ENCODE measurements at regions not wholly inside any gene's neighbourhood (a gene's known extent, or its start where the extent isn't known, plus 50 kb on each side); places are given as distances from the start of the nearest gene placed in this dataset.

DNA sequence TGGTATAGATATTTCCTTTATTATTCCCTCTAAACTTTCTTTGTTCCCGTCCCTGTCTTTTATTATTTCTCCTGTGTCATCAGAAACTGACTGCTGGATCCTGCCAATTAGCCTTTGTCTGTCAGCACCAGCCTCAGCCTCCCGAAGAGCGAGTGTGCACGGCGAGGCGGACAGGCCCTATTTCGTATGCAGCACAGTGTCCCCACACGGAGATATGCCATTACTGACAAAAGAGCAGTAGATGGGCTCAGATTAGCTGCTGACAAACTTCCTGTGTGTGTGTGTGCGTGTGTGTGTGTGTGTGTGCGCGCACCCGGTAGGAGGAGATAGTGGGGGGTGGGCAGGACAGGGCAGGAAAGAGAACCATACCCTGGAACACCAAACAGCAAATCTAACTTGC lies 99.5 kb upstream of the ZFP64 start:
- no peak for DNase-seq

DNA sequence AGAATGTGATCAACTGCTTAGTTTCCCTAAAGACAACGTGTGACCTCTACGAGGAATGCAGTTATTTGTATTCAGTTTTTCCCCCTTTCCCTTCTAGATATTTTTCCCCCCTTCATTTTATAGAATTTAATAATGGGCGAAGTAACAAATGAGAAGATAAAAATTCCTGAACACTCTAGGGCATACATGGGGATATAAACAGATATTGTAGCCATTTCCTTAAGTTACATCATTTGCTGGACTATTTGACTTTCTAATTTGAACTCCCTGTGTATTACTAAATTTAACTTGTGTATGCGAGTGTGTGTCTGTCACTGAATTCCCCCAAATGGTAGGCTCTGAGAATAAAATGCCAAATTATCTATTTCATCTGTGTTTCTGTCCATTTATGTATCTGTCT lies 99.0 kb upstream of the ZFP64 start:
- no peak for DNase-seq

DNA sequence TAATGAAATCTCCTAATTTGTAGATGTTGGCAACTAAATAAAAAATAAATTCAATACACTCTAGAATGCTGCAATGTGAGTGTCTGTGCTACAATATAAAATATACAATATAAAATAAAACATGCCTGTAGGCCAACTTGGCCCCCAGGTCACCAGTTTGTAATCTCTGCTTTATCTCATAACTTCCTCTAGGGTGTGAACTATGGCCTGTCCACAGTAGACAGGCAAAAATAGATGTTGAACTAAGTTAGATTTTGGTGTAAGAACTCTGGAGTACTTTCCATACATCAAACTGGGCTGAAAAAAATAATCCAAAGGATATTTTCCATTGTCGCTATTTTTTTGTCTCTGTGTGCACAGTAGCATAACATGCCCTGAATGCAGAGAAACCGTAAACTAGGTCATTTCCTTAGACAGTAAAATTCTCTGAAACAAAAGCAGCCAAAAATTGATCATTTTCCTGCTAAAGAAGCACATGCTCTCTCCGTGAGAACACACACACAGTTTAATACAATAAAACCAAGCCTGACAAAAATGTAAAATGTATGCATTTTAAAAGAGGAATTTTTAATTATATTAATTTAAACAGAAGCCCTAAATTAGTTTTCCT lies 98.5 kb upstream of the ZFP64 start:
- no peak for DNase-seq

DNA sequence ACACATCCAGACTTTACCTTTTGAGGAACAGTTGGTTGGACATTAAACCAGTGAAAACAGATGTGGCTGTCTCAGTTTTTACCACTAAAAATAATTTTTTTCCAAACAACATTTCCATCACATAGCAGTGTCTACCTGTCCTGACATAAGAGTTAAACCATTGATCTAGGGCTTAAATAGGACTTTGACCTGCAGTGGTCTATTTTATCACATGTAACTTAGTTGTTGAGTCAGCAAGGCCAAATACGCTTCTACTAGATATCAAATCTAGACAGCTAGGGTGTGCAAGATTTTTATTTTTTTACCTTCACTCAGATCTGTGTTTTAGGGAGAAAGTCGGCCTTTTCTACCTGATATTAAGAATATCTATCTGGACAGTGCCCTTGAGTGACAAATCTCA lies 88.8 kb upstream of the ZFP64 start:
- no peak for DNase-seq

DNA sequence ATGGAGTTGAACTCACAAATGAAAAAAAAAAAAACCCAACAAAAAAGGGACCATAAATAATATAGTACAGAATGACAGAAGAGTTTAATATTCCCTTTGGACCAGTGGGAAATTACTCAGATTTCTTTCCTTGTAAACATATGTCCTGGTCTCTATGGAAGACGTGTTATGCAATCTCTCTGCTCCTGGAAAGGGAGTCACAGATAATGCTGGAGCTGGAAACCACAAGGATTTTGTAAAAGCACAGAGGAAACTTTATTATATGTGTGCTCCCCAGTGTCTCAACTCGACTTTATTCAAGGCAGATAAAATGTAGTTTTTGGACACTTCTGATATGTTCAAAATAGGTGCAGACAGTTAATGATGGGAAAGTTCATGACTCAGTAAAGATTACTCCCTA lies 88.1 kb upstream of the ZFP64 start:
- DNase-seq: no peak

DNA sequence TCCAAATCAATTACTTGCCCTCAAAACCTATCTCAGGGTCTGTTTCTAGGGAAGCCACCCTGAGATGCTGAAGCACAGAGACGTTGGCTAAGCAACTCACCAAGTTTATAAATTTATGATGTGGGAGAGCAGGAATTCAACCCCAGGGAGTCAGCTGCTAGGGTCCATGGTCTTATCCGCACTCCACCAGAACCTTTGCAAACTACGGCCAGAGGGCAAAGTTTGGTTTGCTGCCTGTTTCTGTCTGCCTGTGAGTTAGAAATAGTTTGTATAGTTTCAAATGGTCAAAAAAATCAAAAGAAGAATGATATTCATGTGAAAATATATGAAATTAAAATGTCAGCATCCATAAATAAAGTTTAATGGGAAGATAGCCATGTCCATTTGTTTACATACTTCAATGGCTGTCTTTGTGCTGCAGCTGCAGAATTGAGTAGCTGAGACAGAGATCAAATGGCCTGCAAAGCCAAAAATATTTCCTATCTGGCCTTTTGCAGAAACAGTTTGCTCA lies 83.7 kb upstream of the ZFP64 start:
- DNase-seq: no peak

DNA sequence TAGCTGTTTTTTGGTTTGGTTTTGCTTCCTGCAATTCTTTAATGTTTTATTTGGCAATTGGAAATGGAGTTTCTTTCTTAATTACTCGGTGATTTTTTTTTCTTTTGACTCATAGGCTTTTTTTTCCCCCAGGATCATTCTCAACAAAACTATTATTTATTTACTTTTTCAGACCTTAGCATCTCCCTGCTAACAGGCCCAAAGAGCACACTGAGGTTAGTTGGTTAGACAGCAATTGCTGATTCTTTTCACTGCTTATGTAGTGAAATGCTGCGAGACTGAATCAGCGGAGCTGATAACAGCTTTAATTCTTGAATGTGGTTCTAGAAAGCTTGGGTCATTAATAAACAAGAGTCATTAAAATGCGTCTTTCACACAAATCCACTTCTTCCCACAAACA lies 79.1 kb upstream of the ZFP64 start:
- no peak for DNase-seq

DNA sequence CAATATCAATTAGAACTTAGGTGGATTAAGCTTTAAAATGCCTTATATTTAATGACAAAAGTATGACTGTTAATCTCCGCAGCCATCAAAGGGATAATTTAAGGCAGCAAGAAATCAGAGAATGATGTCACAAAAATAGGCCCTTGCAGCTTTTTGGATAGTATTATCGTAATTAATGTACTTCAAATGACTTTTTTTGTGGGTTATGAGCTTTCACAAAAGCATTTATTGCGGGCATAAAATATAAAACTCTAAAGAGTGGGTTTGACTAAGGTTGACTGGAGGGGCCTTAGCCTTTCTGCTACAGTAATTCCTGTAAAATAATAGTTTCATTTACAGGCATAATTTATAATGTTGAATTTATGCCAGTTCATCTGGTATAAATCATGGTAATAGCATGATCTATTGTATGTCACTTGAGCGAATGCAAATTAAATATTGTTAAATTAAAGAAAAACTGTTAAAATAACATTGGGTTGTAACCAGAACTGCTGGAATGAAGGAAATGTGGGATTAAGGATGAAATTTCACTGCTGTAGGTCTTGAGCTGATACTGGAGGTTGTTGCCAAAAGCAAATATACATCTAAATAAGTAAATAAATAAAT lies 78.5 kb upstream of the ZFP64 start:
- DNase-seq: no peak

DNA sequence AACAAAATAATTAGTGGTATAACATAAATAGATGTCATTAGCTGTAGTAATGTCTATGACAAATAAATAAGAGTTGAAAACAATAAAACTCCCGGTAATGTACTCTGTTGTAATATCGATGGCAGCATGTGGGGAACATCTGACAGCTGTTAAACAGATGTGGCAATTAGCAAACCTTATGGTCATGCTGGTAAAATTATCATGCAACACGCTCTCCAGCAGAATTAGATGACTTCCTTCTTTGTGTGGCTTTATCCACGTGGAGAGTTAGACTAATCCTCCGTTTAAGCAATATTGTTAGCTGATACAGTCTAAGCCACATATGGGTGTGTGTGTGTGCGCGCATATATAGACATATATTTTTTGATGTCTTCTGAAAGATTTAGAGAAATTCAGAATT lies 77.7 kb upstream of the ZFP64 start:
- DNase-seq: peak; percentile 92

DNA sequence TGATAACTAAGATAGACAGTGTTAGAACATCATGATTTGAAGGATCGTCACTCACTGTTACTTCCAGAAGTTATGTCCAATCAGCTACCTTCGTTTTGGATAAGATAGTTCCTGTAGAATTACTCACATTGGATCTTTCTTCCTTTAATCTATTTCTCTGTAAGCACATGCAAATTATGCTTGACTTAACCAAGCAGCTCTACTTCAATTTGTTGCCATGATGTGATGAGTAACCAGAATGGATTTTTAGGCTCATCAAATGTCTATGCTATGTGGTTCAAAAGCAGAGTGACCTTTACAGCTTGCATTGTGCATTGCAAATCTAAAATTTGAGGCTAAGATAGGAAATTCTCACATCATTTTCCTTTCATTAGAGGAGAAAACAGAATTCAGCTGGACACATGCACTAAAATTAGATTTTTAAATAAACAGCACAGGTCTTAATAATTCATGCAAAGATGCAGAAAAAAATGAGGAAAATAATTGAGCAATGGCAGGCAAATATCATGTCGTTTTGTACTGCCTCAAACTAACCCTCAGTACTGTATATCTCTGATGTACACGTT lies 76.7 kb upstream of the ZFP64 start:
- DNase-seq: no peak

DNA sequence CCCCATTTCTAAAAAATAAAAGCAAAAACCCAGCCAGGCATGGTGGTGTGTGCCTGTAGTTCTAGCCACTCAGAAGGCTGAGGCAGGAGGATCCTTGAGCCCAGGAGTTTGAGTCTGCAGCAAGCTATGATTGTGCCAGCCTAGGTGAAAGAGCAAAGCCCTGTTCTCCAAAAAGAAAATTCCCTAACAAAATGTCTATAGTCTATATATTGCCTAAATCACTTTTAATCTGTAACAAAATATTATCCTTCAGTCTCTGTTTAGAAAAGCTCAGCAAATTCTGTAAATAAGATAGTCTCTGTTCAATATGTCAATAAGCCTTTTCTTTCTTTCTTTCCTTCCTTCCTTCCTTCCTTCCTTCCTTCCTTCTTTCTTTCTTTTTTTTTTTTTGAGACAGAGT lies 75.8 kb upstream of the ZFP64 start:
- no peak for DNase-seq

DNA sequence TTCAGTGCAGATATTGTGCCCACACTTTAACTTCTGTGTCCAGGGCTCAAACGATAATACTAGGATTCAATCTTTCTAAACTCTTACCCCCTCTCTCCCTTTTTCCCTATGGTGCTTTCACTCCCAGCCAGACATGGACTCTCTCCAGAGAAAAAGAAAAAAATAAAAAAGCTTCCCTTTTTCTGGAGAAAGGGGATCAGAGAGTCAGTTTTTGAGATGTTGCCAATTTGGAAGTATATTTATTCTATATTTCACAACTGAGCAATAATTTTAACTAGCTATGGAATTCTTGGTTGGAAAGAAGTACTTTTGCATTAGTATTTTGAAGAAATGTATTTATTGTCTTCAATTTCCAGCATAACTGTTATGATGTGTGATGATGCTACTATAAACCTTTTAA lies 72.2 kb upstream of the ZFP64 start:
- DNase-seq: no peak

DNA sequence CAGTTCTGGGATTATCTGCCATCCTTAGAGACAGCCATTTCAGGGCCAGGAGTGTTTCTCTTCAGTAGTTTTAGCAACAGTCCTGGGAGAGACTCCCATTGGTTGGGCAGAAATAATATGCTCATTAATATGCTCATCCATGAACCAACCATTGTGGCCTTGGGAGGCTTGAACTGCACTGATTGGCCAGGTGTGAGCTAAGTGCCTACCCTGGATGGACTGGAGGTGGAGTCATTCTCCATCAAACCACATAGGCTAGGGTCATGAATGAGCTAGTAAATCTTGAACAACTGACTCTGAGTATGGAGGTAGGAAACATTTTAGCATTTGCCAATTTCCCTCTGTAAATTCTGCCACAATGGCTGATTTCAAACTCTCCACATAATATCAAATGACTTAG lies 70.2 kb upstream of the ZFP64 start:
- no peak for DNase-seq

DNA sequence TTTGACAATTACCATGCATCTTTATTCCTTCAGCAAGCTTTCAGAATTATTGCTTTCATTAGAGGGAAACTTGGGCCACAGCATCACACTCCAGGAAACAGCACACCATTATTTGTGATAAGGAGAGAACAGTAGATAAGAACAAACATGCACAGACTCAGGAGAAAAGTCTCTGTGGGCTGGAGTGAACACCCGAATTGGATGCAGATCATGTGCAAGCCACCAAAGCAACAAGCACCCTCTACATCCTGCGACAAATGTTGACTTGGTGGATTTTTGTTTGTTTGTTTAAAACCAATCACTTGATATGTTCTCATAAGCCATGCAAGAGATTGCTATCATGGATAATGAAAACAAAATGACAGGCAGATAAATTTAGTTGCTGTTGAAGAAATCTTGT lies 67.7 kb upstream of the ZFP64 start:
- DNase-seq: no peak

DNA sequence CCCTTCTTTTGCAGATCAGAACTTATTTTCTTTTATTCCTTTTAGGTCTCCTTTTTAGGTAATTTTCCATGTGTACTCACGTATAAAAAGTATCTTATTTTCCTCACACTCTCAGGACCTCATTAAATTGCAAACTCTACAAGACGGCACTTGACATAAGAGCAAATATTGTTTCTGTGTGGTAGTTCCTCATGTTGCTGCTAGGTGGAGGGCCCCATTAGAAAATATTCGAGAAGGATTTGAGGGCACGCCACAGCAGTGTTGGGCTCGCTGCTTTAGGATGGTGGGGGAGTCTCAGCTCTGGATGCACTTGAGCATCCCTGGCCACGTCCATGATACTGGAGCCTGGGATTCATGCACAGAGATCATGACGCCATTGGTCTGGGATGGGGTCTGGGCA lies 64.9 kb upstream of the ZFP64 start:
- DNase-seq: no peak

DNA sequence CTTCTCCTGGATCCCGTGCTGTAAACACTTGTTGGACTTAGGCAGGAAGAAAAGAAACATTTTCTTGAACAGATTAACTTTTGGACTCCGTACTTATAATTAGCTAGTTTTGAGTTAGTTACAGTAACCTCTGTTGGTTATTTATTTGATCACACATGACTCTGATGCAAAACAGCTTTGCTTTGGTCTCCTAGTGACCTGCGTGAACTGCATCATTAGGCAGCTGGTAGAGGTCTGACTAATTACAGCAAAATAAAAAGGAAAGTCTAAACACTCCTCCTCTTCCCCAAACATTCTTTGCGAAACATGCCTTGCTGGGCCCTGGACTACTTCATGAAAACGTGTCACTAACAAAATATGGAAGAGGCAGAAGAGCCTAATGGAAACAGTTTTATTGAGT lies 61.1 kb upstream of the ZFP64 start:
- DNase-seq: no peak

DNA sequence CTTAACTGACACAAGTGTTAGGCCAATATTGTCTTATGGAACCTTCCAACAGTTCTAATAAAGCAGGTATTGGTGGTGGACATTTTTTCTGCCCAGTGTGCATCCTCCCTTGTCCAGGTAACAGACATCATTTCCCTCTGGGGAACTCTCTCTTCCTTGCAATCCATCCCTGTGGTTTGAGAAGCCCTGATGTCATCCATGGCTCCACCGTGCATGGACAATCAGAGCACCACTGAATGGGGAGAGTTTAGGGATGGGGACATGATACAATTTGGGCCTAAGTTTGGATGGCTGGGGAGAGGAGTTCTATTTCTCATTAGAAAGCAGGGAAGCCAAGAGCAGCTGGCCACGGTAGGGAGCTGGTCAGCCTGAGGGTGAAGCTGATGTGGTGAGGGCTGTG lies 60.2 kb upstream of the ZFP64 start:
- no peak for DNase-seq

DNA sequence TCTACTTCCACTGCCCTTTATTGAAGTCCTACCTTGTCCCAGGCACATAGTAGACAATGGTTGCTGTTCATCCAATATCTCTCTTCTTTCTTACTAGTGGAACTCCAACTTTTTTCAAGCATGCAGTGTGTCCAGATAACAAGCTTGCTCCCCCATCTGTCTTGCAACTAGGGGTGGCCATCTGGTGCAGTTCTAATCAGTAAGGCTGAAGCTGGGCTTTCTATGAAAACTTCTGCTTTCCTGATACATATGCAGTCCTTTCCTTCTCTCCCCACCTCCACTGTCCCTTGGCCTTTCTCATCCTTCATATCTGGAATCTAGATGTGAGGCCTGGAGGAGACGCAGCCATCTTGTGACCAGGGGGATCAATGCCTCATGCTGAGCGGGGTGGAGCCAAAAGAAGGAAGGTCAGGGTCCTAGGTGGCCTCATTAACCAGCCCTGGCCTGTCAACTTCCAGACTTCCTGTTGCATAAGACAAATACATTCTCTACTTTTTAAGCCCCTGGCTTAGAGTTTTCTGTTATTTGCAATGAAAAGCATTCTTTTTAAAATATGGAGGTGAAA lies 59.6 kb upstream of the ZFP64 start:
- no peak for DNase-seq

DNA sequence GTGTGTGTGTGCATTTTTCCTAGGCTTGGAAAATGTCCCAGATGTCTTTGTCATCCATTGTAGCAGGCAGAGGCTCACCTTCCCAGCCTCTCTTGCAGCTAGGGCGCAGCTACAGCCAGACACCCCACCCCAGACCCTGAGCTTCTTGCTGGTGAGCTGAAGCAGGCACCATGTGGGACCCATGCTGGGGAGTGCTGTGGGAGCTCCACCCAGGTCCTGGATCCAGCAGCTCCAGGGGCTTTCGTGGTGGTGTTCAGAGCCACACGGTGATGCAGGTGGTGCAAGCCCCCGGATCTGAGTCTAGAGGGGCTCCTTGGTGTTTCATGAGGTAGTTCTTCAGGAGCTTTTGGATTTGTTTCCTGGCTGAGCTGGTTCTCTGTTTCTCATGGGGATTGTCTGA lies 56.0 kb upstream of the ZFP64 start:
- no peak for DNase-seq

DNA sequence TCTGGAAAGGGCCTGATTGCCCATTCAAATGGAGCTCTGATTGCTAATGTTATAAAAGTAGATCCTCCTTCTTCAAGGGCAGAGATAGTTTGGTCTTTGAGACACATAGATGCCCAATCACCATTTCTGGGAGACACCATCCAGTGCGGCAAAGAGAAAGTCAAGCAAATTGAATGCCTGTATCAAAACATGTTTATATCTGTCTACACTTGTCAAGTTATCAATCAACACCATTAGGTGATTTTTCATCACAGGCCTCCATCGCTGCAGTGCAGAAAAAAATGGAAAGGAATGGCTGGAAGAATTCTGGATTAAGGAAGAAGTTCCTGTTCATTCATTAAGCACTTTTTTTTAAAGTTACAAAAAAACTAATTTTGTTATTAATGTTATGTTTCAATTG lies 54.8 kb upstream of the ZFP64 start:
- no peak for DNase-seq

DNA sequence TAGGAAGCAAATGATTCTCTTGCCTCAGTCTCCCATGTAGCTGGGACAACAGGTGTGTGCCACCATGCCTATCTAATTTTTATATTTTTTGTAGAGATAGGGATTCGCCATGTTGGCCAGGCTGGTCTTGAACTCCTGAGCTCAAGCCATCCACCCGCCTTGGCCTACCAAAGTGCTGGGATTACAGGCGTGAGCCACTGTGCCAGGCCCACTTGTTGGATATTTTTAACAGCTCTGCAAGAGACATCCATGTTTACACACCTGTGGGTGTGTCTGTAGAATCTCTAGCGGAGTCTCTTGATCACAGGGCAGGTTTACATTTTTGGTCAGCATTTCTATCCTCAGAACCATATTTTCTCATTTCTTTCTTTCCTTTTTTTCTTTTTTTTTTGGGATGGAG lies 53.1 kb upstream of the ZFP64 start:
- no peak for DNase-seq

DNA sequence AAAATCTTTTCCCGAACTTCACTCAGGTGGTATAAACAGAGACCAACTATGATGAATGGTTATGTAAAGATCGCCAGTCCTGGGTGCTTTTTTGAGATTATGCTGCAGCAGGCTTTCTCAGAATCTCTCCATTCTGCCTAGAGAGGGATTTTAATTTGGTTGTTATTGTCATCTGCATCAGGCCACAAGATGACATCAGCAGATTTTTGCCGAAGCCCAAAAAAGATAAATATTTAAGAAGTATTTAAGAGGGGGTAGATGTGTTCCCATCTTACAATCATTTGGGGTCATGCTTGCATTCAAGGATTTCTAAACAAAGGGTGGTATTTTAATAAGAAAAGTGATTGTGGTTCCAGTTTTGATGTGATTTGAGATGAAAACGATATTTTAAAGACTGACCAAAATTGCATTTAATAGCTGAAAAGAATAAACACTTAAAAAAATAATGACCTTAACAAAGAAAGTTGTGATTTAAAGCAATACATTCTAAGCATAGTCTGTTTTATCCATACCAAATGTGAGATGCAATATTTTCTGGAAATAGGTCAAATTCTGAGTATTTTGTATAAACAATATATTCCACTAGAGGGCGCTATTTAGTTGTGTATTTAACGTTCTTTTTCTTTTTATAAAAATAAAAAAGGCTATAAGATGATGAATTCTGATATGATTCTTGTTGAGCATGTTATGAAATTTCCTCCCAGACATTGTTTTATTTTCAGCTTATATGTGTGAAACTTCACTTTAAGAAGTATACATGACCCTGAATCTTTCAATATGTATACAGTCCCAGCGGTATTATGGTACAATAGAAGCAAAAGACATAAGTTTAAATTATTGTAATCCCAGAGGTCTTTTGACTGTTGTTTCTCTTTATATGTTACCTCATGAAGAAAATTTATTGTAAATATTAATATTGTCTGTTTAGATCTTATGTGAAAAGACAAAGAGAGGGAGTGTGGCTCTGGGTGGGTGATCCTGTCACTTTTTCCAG lies 51.0 kb upstream of the ZFP64 start:
- no peak for DNase-seq
